DOHH2 (cell line): ENCODE measurements at regions not wholly inside any gene's neighbourhood (a gene's known extent, or its start where the extent isn't known, plus 50 kb on each side); places are given as distances from the start of the nearest gene placed in this dataset.

Experiments
- H3F3A ChIP-seq: fragments of 200-600 bp; sonication (generic), shearing (Covaris generic); 2 replicates; pipeline ENCODE4 v1.6.0; 2016; ENCODE audit warnings: antibody characterized with exemption, mild to moderate bottlenecking; ENCODE audit not compliant: control insufficient read depth, insufficient read depth
- H3K27ac ChIP-seq: fragments of 200-600 bp; sonication (generic); 2 replicates; pipeline ENCODE4 v1.5.1; 2014; ENCODE audit warnings: low read depth, mild to moderate bottlenecking, low read length, moderate library complexity
- H3K27me3 ChIP-seq: fragments of 200-600 bp; sonication (generic); 2 replicates; pipeline ENCODE4 v1.6.1; 2014; ENCODE audit warnings: mild to moderate bottlenecking, low read length, mixed read lengths; ENCODE audit not compliant: control insufficient read depth
- H3K36me3 ChIP-seq: fragments of 200-600 bp; sonication (generic); 2 replicates; pipeline ENCODE4 v1.6.1; 2014; ENCODE audit warnings: mild to moderate bottlenecking, low read length, moderate library complexity, mixed read lengths; ENCODE audit not compliant: control insufficient read depth
- H3K4me1 ChIP-seq: fragments of 200-600 bp; sonication (generic); 2 replicates; pipeline ENCODE4 v1.6.1; 2014; ENCODE audit warnings: mild to moderate bottlenecking, low read length, mixed read lengths; ENCODE audit not compliant: control insufficient read depth
- H3K4me2 ChIP-seq: fragments of 200-600 bp; sonication (generic); 2 replicates; pipeline ENCODE4 v1.6.0; 2014; ENCODE audit warnings: mild to moderate bottlenecking, low read length, moderate library complexity
- H3K4me3 ChIP-seq: fragments of 200-600 bp; sonication (generic); 2 replicates; pipeline ENCODE4 v1.5.1; 2014; ENCODE audit warnings: mild to moderate bottlenecking, low read length, mixed read lengths
- H3K79me2 ChIP-seq: fragments of 200-600 bp; sonication (generic); 2 replicates; pipeline ENCODE4 v1.6.1; 2014; ENCODE audit warnings: mild to moderate bottlenecking, low read length, mixed read lengths; ENCODE audit not compliant: control insufficient read depth
- H3K9me2 ChIP-seq: fragments of 200-600 bp; sonication (generic); replicated peaks from 2 replicates; pipeline ENCODE4 v1.6.1; 2014; ENCODE audit warnings: mild to moderate bottlenecking, low read length, mixed read lengths; ENCODE audit not compliant: control insufficient read depth
- H3K9me3 ChIP-seq: fragments of 200-600 bp; sonication (generic); 2 replicates; pipeline ENCODE4 v1.6.1; 2014; ENCODE audit warnings: antibody characterized with exemption, low read length, mixed read lengths; ENCODE audit not compliant: control insufficient read depth, insufficient read depth
- H4K20me1 ChIP-seq: fragments of 200-600 bp; sonication (generic); 2 replicates; pipeline ENCODE4 v1.6.0; 2014; ENCODE audit warnings: low read depth, mild to moderate bottlenecking, antibody characterized with exemption, low read length, moderate library complexity; ENCODE audit not compliant: control insufficient read depth, insufficient read depth
- EZH2phosphoT487 ChIP-seq: fragments of 200-600 bp; sonication (generic); IDR thresholded peaks from 2 replicates; pipeline ENCODE4 v1.6.1; 2017; ENCODE audit warnings: borderline replicate concordance, mild to moderate bottlenecking, antibody characterized with exemption, low read length, moderate library complexity, mixed read lengths
- TF ChIP-seq, protein P1 (sequence below): fragments of 200-600 bp; sonication (generic); IDR thresholded peaks from one replicate; pipeline ENCODE4 v1.5.1; 2014; ENCODE audit warnings: antibody characterized with exemption, mild to moderate bottlenecking, low read depth, low read length; ENCODE audit not compliant: poor library complexity, severe bottlenecking

DNA sequence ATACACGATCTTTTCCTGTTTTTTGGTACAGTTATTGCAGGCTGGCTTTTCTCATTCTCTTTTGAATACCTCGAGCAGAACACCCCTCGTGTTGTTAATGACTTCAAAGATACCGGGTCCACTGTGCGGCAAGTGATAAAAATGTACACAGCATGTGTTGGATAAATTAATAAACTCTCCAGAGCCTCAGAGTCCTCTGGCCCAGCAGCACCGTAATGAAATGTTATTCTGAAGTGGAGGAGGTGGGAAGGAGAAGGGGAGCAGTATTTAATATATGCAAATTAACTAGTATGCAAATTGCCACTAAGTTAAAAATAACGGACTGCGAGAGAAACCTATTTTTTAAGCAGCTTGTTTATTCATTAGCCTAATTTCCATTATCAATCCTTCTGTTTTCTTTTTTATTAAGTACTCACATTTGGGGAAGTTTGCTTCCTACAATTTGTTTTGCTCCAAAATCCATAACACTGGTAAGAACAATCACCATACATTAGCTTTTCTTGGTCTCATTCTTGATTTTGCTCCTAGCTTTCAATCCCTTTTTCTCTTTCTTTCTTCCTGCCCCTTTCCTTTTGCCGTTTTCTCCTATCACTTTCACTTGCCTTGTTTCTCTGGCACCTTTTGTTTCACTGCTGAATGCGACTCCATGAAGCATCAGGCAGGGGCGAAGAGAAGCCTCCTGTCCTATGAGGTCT is 462.3 kb upstream of the PPP2R3A start:
- no peaks in the 10 kb centered on the region for H3K9me3 ChIP-seq
- H3K4me1 ChIP-seq: peaks cover 8% of the 10 kb centered on the region
- no peaks in the 10 kb centered on the region for H3F3A ChIP-seq
- H4K20me1 ChIP-seq: no peaks in the 10 kb centered on the region
- no peak overlapping the region for H3K4me3 ChIP-seq
- H3K79me2 ChIP-seq: no peaks in the 10 kb centered on the region
- H3K4me2 ChIP-seq: no peak overlapping the region
- no peak overlapping the region for H3K27ac ChIP-seq
- no peaks in the 10 kb centered on the region for H3K36me3 ChIP-seq
- peaks cover 18% of the 10 kb centered on the region for H3K27me3 ChIP-seq
- H3K9me2 ChIP-seq: no peaks in the 10 kb centered on the region
- TF ChIP-seq, protein P1, sequence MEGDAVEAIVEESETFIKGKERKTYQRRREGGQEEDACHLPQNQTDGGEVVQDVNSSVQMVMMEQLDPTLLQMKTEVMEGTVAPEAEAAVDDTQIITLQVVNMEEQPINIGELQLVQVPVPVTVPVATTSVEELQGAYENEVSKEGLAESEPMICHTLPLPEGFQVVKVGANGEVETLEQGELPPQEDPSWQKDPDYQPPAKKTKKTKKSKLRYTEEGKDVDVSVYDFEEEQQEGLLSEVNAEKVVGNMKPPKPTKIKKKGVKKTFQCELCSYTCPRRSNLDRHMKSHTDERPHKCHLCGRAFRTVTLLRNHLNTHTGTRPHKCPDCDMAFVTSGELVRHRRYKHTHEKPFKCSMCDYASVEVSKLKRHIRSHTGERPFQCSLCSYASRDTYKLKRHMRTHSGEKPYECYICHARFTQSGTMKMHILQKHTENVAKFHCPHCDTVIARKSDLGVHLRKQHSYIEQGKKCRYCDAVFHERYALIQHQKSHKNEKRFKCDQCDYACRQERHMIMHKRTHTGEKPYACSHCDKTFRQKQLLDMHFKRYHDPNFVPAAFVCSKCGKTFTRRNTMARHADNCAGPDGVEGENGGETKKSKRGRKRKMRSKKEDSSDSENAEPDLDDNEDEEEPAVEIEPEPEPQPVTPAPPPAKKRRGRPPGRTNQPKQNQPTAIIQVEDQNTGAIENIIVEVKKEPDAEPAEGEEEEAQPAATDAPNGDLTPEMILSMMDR: no peak
- no peak for TF ChIP-seq EZH2phosphoT487

DNA sequence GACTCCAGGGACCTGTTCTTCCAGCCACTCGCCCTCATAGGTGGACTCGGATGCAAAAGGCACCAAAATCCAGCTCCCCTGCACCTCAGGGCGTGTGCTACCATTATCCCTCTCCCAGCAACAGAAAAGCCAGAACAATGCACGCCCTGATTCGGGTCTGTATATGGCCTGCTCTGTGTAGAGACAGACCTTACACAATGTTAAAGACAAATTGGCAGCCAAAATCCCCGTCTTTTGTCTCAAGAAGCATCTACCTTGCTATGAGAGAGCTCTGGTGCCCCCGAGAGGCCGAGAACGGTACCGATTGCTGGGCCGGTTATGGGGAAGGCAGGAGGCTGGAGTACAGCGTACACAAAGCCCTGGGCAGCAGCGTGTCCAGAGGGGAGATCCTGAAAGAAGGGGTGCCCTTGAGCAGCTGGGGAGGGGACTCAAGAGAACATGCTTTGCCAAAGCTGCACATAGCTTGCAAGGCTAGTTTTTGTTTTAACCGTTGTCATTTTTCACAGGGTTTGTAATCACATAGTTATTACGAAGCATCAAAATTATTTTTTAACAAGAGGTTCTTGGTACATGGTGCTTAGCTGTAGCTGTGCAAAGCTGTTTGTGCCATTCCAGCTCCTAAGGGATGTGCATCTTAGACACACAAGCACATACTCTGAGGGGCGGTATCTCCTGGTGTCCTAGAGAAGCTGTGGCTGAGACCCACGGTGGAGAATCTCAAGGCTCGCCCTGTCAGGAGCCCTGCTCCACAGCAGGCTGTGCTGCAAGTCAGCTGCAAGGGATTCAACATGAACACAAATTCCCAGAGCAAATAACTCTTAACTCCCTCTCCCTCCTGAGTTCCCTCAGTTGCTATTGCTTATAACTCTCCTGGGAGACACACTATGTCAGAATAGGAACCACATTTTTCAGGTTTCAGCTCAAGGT is 461.5 kb upstream of the PPP2R3A start:
- Histone ChIP-seq H3K27me3 (peaks cover 18% of the 10 kb centered on the region), H3K4me2 (no peak overlapping the region), H3K36me3 (no peaks in the 10 kb centered on the region), H3K9me3 (no peaks in the 10 kb centered on the region), H3K79me2 (no peaks in the 10 kb centered on the region), H3K9me2 (no peaks in the 10 kb centered on the region), H3K27ac (no peak overlapping the region), H4K20me1 (no peaks in the 10 kb centered on the region), H3F3A (no peaks in the 10 kb centered on the region), H3K4me1 (peaks cover 8% of the 10 kb centered on the region), H3K4me3 (no peak overlapping the region)
- TF ChIP-seq EZH2phosphoT487: no peak
- TF ChIP-seq, protein P1: peak; percentile 75

DNA sequence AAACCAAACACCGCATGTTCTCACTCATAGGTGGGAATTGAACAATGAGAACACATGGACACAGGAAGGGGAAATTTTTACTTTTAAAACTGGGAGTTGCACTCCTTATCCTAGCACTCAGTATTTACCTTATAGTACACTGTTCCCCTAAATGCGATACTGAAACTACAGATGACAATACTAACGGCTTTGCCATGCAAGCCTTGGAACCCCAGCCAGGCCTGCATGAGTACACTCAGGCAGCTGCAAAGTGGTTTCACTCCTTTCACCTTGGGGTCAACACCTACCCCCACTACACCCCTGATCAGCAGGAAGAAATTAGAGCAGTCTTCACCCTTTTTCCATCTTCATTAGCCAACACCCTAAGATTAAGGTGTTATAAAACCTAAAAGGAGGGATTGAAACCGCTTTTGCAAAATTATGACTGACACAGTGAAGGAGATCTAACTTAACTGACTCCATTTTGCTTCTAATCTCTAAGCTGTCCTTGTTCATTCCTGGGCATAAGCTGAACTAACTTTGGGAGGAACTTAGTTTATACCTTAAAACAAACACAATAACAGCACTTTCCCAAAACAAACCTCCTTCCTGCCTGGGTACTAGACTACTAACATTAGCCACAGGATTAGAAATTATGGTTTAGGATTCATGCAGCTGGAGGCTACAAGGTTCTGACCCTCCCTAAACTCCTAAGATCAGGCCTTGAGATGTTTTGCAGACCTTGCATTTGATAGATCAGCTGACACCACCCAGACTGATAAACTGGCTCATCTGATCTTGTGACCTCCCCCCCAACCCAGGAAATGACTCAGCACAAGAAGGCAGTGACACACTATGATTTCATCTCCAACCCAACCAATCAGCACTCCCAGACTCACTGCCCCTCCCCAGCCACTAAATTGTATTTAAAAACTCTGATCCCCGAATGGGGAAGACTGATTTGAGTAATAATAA is 452.1 kb upstream of the PPP2R3A start:
- H3K79me2 ChIP-seq: no peaks in the 10 kb centered on the region
- no peaks in the 10 kb centered on the region for H3K4me1 ChIP-seq
- no peaks in the 10 kb centered on the region for H3K9me2 ChIP-seq
- no peaks in the 10 kb centered on the region for H3K27me3 ChIP-seq
- H3K9me3 ChIP-seq: no peaks in the 10 kb centered on the region
- H3F3A ChIP-seq: no peaks in the 10 kb centered on the region
- no peak overlapping the region for H3K4me2 ChIP-seq
- no peak for TF ChIP-seq EZH2phosphoT487
- TF ChIP-seq, protein P1: no peak
- no peak overlapping the region for H3K4me3 ChIP-seq
- H3K27ac ChIP-seq: no peak overlapping the region
- H3K36me3 ChIP-seq: no peaks in the 10 kb centered on the region
- H4K20me1 ChIP-seq: no peaks in the 10 kb centered on the region
